SHP77 treated with DMSO at 0.1 percent for 48 hours (cell line): ENCODE measurements at regions not wholly inside any gene's neighbourhood (a gene's known extent, or its start where the extent isn't known, plus 50 kb on each side); places are given as distances from the start of the nearest gene placed in this dataset.
"Not testable (repeated sequence)": the region's sequence is repeated elsewhere in the genome, so short reads cannot be mapped to it uniquely, and the experiment has no call there.

Experiments used
- DNase-seq: peaks from one replicate; lab custom pipeline; 2025; lab: John Stamatoyannopoulos, UW

GRCh38 chr22:49676783-49677494 is 150.7 kb downstream of the BRD1 start:
- DNase-seq, result no peak

GRCh38 chr22:49676230-49676629 is 151.4 kb downstream of the BRD1 start:
- no peak for DNase-seq

DNA sequence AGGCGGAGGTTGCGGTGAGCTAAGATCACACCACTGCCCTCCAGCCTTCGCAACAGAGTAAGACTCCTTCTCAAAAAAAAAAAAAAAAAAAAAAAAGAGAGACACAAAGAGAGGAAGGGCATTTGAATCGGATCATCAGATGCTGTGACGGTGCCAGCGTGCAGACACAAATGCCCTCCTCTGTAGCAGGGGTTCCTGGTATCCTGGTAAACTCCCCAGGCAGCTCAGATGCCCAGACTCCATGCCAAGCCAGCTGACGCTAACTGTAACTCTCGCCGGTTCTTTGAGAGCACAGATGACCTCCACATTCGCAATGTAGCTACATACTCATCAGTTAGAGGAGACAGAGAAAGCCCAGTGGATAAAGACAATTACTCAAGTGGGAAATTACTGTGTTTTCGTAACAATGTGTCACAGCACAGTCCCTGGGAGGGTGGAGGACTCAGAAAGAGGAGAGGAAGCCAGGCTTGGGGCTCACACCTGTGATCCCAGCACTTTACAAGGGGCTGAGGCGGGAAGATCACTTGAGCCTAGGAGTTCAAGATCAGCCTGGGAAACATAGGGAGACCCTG is 153.1 kb downstream of the BRD1 start:
- DNase-seq, result no peak

DNA sequence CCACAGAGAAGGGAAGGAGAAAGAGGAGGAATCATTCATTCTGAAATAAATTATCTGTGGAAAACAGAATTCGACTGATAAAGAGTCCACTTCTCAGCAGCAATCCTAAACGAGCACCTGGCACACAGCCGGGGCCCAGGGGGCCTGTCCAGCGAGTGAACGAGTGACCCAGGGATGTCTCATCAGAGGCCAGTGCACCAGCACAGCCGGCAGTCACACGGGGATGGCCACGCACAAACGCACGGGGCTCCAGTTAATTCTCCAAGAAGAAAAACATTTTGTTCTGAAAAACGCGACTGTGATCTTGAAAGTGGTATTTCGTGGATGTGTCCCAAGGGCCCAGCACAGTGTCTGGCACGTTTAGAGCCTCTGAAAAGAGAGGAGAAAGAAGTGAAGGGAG is 154.6 kb downstream of the BRD1 start:
- DNase-seq, result no peak

DNA sequence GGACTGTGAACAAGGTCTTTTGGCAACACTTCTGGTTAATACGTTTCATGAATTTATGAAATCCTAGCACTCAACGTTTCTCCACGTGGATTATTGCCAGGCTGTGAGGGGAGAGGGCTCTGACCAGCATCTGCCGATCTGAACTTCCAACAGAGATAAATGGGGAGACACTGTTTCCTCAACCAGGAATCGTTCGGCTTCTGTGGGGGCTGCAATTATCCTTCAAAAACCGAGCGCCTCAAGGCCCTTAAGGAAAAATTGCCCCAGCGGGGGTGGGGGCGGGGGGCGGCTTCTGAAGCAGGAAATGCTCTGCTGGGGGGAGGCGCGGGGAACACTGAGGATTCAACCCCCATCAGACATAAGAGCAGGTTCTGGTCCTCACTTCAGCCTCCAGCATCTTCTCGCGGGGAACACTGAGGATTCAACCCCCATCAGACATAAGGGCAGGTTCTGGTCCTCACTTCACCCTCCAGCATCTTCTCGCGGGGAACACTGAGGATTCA is 155.6 kb downstream of the BRD1 start:
- DNase-seq, result no peak

DNA sequence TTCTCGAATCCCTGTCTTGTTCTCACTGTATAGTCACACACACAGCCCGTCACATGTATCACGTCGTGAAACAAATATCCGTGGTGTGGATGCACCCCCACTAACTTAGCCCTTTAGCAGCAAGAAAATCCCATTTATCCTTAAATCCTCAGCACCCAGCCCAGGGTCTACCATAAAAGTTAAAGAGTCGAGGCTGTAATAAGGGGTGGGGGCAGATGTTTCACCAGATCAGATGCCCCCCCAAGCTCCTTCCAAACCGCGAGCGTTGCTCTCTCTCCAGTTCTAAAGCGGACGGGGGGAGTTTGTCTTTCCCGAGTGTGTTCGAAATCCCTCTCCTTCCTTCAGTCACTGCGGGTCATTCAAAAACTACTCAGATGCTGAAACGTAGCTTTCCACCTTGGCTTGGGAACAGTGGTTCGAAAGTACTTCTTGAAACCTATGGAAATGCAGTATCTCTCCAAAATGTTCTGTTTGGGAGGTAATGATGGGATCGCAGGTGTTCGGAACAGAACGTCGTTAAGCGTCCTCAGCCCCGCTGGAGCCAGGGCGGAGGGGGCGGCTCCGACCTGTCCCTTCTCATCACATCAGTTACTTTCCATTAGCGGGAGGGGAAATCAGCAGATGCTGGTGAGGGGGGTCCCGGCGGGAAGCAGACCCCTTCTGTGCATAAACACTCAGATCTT is 156.2 kb downstream of the BRD1 start:
- DNase-seq, result no peak

DNA sequence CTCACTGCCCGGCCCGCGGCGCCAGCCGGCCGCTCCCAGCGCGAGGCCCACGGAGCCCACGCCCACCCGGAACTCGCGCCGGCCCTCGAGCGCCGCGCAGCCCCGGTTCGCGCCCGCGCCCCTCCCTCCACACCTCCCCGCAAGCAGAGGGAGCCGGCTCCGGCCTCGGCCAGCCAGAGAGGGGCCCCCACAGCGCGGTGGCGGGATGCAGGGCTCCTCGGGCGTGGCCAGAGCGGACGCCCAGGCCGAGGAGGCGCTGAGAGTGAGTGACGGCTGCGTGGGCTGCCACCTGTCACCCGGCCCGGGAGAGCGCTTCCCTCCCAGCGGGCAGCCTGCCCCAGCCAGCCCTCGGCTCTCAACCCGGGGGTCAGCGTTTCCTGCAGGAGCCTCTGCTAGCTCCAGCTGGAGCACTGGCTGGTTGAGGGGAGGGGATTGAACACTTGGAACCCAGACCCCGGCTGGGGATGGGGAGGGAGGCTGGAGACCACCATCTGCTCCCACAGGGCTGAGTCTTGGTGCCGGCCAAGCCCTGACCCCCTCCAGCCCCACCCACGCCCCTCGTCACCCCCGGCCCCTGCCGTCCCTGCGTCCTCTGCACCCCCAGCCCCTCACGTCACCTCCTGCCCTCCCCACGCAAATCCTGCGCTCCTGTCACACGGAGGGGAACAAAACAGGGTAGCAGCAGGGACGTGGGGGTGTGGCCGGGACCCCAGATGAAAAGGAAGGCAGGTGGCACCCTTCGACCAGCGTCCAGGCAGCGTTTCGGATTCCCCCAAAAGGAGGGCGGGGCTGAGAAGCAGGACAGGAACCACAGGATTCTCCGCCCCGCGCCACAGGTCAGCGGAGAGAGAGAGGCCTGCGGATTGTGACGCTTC is 157.0 kb downstream of the BRD1 start:
- DNase-seq, result no peak

- not testable (repeated sequence) for DNase-seq
Observed at GRCh38 chr22:49669969-49670455, 157.7 kb downstream of the BRD1 start.

DNA sequence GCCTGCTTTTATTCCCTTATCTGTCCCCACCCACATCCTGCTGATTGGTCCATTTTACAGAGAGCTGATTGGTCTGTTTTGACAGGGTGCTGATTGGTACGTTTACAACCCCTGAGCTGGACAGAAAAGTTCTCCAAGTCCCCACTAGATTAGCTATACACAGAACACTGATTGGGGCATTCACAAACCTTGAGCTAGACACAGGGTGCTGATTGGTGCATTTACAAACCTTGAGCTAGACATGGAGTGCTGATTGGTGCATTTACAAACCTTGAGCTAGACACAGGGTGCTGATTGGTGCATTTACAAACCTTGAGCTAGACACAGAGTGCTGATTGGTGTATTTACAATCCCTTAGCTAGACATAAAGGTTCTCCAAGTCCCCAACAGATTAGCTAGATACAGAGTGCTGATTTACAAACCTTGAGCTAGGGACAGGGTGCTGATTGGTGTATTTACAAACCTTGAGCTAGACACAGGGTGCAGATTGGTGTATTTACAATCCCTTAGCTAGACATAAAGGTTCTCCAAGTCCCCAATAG is 158.2 kb downstream of the BRD1 start:
- DNase-seq, result not testable (repeated sequence)

GRCh38 chr22:49668402-49668801 is 159.3 kb downstream of the BRD1 start:
- no peak for DNase-seq

GRCh38 chr22:49667236-49667635 is 160.4 kb downstream of the BRD1 start:
- no peak for DNase-seq

DNA sequence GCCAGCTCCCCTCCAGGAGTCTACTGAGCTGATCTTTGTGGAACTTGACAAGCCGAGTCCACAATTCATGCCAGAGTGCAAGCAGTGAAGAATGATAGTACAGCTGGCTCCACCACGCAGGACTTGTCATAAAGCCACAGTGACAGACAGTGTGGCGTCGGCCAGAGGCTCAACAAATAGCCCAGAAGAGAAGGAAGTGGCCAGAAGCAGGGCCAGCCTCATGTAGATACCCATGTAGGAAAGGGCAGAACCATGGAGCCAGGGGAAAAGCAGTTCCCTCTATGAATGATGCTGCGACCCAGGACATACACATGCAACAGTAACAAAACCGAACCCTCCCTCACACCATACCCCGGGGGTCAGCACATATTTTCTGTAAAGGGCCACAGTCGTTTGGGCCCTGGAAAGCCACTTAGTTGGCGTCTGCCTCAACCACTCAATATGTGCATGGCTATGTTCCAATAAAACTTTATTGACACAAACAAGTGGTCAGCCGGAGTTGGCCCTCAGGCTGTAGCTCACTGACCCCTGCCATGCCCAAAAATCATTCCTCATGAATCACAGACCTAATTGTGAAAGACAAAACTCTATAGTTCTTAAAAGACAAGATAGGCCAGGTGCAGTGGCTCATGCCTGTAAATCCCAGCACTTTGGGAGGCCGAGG is 161.4 kb downstream of the BRD1 start:
- no peak for DNase-seq

GRCh38 chr22:49664891-49665290 is 162.8 kb downstream of the BRD1 start:
- DNase-seq, result no peak

DNA sequence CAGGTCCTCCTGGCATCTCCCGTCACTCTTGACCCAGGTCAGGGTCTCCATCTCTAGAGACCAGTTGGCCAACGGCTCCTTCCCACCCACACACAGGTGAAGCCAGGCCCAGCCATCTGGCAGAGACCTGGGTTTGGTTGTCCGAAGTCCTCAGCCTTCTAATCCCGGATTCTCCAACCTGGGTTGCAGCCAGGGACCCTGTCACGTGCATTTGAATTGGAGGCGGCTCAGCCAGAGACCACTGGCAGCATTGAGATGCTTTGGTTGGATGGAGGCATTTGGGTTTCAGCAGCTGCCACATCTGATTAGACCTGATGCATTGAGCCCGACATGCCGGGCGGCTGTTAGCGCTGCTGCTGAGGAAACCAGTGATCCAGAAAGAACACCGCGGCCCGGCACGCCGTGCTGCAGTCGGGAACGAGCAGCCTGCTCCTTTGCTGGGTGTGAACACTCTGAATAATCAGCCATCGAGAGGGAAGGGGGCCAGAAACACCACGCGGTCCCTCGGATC is 163.2 kb downstream of the BRD1 start:
- DNase-seq, result no peak

DNA sequence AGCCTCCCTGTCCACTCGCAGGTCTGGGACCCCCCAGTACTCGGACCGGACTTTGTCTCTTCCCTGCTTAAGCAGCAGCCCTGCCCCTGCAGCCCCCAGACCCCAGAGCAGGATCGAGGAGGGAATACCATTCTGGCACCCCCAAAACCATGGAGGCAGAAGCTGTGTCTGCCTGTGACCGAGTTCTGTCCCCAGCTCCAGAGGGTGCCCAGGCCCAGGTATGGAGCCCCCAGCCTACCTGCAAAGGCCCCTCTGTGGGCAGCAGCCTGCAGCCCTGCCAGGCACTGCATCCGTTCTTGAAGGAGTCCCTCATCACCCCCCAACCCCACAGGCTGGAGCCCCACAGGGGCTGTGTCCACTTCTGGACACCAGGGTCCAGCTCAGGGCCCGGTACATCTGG is 163.8 kb downstream of the BRD1 start:
- no peak for DNase-seq

- DNase-seq, result no peak
Observed at GRCh38 chr22:49663311-49663711, 164.4 kb downstream of the BRD1 start.

GRCh38 chr22:49662681-49663080 is 165.0 kb downstream of the BRD1 start:
- no peak for DNase-seq

DNA sequence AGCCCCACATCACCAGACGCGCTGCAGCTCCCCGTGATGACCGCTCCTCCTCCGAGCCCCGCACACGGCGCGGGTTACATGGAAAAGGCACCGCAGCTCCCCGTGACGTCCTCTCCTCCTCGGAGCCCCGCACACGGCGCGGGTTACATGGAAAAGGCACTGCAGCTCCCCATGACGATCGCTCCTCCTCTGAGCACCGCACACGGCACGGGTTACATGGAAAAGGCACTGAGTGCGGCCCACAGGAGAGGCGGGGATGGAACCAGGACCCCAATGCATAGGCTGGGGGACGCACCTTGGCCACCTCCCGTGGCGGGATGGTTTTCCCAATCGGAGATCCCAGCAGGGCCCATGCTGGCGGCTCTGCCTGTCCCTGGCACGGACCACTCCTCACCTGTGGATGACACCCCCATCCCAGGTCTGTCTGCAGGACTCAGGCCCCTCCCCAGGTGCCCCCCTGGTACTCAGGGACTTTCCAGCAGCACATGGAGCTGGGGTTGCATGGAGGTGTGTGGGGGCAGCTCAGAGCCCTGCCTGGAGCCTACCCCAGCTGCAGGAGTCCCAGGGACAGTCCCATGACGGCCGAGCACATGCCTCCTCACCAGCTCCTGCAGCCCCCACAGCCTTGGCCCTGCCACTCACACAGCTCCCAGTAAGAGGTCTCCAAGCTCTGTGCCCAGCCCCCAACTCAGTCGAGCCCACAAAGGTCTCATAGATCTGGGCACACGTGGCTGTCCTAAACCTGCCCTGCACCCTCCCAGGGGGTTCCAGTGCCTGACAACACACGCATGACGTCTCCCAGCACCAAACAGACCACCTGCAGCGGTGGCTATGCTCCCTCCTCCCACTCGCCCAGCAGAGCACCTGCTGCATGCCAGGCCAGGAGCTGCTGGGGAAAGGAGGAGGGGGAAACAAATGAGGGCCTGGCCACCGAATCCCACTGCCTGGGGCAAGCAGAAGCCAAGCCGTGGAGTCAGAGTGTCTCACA is 166.6 kb downstream of the BRD1 start:
- DNase-seq, result peak; percentile 54

GRCh38 chr22:49660321-49660720 is 167.4 kb downstream of the BRD1 start:
- DNase-seq, result no peak

- no peak for DNase-seq
Observed at GRCh38 chr22:49659924-49660315, 167.8 kb downstream of the BRD1 start.
